ENCODE measurements at regions not wholly inside any gene's neighbourhood (a gene's known extent, or its start where the extent isn't known, plus 50 kb on each side); places are given as distances from the start of the nearest gene placed in this dataset.

- no peaks in the 10 kb centered on the region for H4K20me1 ChIP-seq (ENCODE audit: insufficient read depth, low read length)
- no peak for DNase-seq
- H3K4me3 Mint-ChIP-seq, result no peak overlapping the region
- H3K4me2 ChIP-seq (replicated peaks; ENCODE audit: extremely low read depth, low read length, poor library complexity, severe bottlenecking), result no peak overlapping the region
- intact Hi-C loops (cut with micrococcal nuclease), result no loop called here
- WGBS (ENCODE audit: insufficient coverage), result no CpG with 5 or more reads among the region's 2 CpGs
- H3K27ac Mint-ChIP-seq, result no peak overlapping the region
- no peaks in the 10 kb centered on the region for H3K27me3 Mint-ChIP-seq (ENCODE audit: low read depth in 3 of 3)
- H3K27ac ChIP-seq (ENCODE audit: low read depth in 1 of 2, low read length in 2 of 2), result no peak overlapping the region
- no peaks in the 10 kb centered on the region for H3K27me3 ChIP-seq (ENCODE audit: control insufficient read depth in 2 of 2, insufficient read depth in 2 of 2, low read length in 2 of 2)
- H3K36me3 ChIP-seq (replicated peaks in 1 of 2; ENCODE audit: control insufficient read depth in 1 of 2, insufficient read depth in 2 of 2, low read length in 2 of 2), result no peaks in the 10 kb centered on the region
- no peak overlapping the region for H3K9ac ChIP-seq (ENCODE audit: insufficient read depth, low read length, poor library complexity, severe bottlenecking)
- no peaks in the 10 kb centered on the region for H3K4me1 Mint-ChIP-seq
- peaks cover 23 to 24% of the 10 kb centered on the region in 2 donors for H3K9me3 ChIP-seq (replicated peaks in 1 of 2; ENCODE audit: control insufficient read depth in 1 of 2, insufficient read depth in 1 of 2, low read length in 2 of 2)
- no peaks in the 10 kb centered on the region for H3K36me3 Mint-ChIP-seq
- H2AFZ ChIP-seq (ENCODE audit: insufficient read depth, low read depth, low read length, poor library complexity, severe bottlenecking), result no peak overlapping the region
- H3K4me1 ChIP-seq (ENCODE audit: control insufficient read depth in 1 of 2, insufficient read depth in 2 of 2, low read length in 2 of 2), result no peaks in the 10 kb centered on the region
- TF ChIP-seq CTCF (IDR thresholded peaks at IDR 0.05), result no peak
- H3K9me3 Mint-ChIP-seq, result peaks cover 2 to 19% (median 6%) of the 10 kb centered on the region in 7 donors
- H3K79me2 ChIP-seq (ENCODE audit: insufficient read depth, low read length), result no peaks in the 10 kb centered on the region
- H3K4me3 ChIP-seq (replicated peaks in 1 of 3; ENCODE audit: low read depth in 2 of 3, low read length in 3 of 3), result no peak overlapping the region
Observed at GRCh38 chr3:191702121-191702520, 241.2 kb downstream of the PYDC2 start.

GRCh38 chr3:191707817-191708216 is 246.9 kb downstream of the PYDC2 start:
- Histone ChIP-seq H3K27ac (ENCODE audit: low read depth in 1 of 2, low read length in 2 of 2) (no peak overlapping the region), H3K79me2 (ENCODE audit: insufficient read depth, low read length) (no peaks in the 10 kb centered on the region), H2AFZ (ENCODE audit: insufficient read depth, low read depth, low read length, poor library complexity, severe bottlenecking) (no peak overlapping the region), H3K36me3 (replicated peaks in 1 of 2; ENCODE audit: control insufficient read depth in 1 of 2, insufficient read depth in 2 of 2, low read length in 2 of 2) (no peaks in the 10 kb centered on the region), H4K20me1 (ENCODE audit: insufficient read depth, low read length) (no peaks in the 10 kb centered on the region), H3K9ac (ENCODE audit: insufficient read depth, low read length, poor library complexity, severe bottlenecking) (no peak overlapping the region), H3K9me3 (replicated peaks in 1 of 2; ENCODE audit: control insufficient read depth in 1 of 2, insufficient read depth in 1 of 2, low read length in 2 of 2) (peaks cover 13 to 24% of the 10 kb centered on the region in 2 donors), H3K4me2 (replicated peaks; ENCODE audit: extremely low read depth, low read length, poor library complexity, severe bottlenecking) (no peak overlapping the region), H3K27me3 (ENCODE audit: control insufficient read depth in 2 of 2, insufficient read depth in 2 of 2, low read length in 2 of 2) (no peaks in the 10 kb centered on the region), H3K4me1 (ENCODE audit: control insufficient read depth in 1 of 2, insufficient read depth in 2 of 2, low read length in 2 of 2) (no peaks in the 10 kb centered on the region), H3K4me3 (replicated peaks in 1 of 3; ENCODE audit: low read depth in 2 of 3, low read length in 3 of 3) (no peak overlapping the region)
- Mint-ChIP-seq H3K4me1 (no peaks in the 10 kb centered on the region), H3K9me3 (peaks cover 1 to 21% (median 10%) of the 10 kb centered on the region in 7 donors), H3K27ac (no peak overlapping the region), H3K4me3 (no peak overlapping the region), H3K27me3 (ENCODE audit: low read depth in 3 of 3) (no peaks in the 10 kb centered on the region), H3K36me3 (no peaks in the 10 kb centered on the region)
- WGBS (ENCODE audit: insufficient coverage), result no CpG with 5 or more reads among the region's 6 CpGs
- DNase-seq, result no peak
- intact Hi-C loops (cut with micrococcal nuclease), result no loop called here
- TF ChIP-seq CTCF (IDR thresholded peaks at IDR 0.05), result no peak

Measured in CD14-positive monocyte (primary cell).